ENCODE measurements at regions not wholly inside any gene's neighbourhood (a gene's known extent, or its start where the extent isn't known, plus 50 kb on each side); places are given as distances from the start of the nearest gene placed in this dataset.
"Not testable (repeated sequence)": the region's sequence is repeated elsewhere in the genome, so short reads cannot be mapped to it uniquely, and the experiment has no call there.

- no peak for DNase-seq
Observed at GRCh38 chr4:60709061-60709460, 491.1 kb upstream of the ADGRL3 start.

GRCh38 chr4:60718874-60719273, 481.3 kb upstream of the ADGRL3 start:
- DNase-seq = no peak

GRCh38 chr4:60721685-60722084, 478.4 kb upstream of the ADGRL3 start:
- no peak for DNase-seq

GRCh38 chr4:60723796-60724195, 476.3 kb upstream of the ADGRL3 start:
- no peak for DNase-seq

- DNase-seq = no peak
Observed at GRCh38 chr4:60724623-60725022, 475.5 kb upstream of the ADGRL3 start.

- no peak for DNase-seq
Observed at GRCh38 chr4:60726779-60727178, 473.3 kb upstream of the ADGRL3 start.

- DNase-seq = no peak
Observed at GRCh38 chr4:60729194-60729593, 470.9 kb upstream of the ADGRL3 start.

GRCh38 chr4:60729764-60730163, 470.4 kb upstream of the ADGRL3 start:
- not testable (repeated sequence) for DNase-seq

GRCh38 chr4:60737858-60738257, 462.3 kb upstream of the ADGRL3 start:
- DNase-seq = no peak

GRCh38 chr4:60743654-60744053, 456.5 kb upstream of the ADGRL3 start:
- no peak for DNase-seq

- DNase-seq = no peak
Observed at GRCh38 chr4:60744767-60745166, 455.4 kb upstream of the ADGRL3 start.

- no peak for DNase-seq
Observed at GRCh38 chr4:60745800-60746571, 454.1 kb upstream of the ADGRL3 start.

GRCh38 chr4:60750962-60751361, 449.2 kb upstream of the ADGRL3 start:
- no peak for DNase-seq

GRCh38 chr4:60757986-60758680, 442.0 kb upstream of the ADGRL3 start:
- no peak for DNase-seq

- no peak for DNase-seq
Observed at GRCh38 chr4:60759518-60760245, 440.4 kb upstream of the ADGRL3 start.

- no peak for DNase-seq
Observed at GRCh38 chr4:60780874-60781273, 419.3 kb upstream of the ADGRL3 start.

- no peak for DNase-seq
Observed at GRCh38 chr4:60790608-60791007, 409.5 kb upstream of the ADGRL3 start.

- DNase-seq = no peak
Observed at GRCh38 chr4:60794372-60794771, 405.8 kb upstream of the ADGRL3 start.

- no peak for DNase-seq
Observed at GRCh38 chr4:60799214-60799613, 400.9 kb upstream of the ADGRL3 start.

- no peak for DNase-seq
Observed at GRCh38 chr4:60800701-60801100, 399.4 kb upstream of the ADGRL3 start.

- no peak for DNase-seq
Observed at GRCh38 chr4:60805500-60806313, 394.4 kb upstream of the ADGRL3 start.

GRCh38 chr4:60808726-60809485, 391.2 kb upstream of the ADGRL3 start:
- peak; percentile 42 for DNase-seq
